Fibroblast of skin of scalp (primary cell): ENCODE measurements at regions not wholly inside any gene's neighbourhood (a gene's known extent, or its start where the extent isn't known, plus 50 kb on each side); places are given as distances from the start of the nearest gene placed in this dataset.
"Not testable (repeated sequence)": the region's sequence is repeated elsewhere in the genome, so short reads cannot be mapped to it uniquely, and the experiment has no call there.

ENCODE experiments used
- DNase-seq: peaks from one replicate; pipeline ENCODE4 v3.0.0-alpha.2; 2013

DNA sequence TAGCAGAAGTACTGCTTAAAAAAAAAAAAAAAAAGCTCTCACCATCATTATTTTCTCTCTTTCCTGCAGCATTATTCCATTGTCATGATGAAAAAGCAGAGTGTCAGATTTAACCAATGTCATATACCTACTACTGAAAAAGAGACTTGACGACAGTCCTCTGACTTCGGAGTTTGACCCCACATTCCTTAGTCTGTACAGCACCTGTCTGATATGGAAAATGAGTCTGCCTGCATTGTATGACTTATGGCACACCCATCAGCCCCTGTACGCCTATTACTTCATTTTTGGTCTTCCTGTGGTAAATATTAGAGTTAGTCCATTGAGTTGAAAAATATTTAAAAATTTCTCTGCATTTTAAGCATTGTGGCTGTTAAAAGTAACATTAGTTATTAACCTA is 54.5 kb upstream of the NOX4 start:
- DNase-seq: no peak

DNA sequence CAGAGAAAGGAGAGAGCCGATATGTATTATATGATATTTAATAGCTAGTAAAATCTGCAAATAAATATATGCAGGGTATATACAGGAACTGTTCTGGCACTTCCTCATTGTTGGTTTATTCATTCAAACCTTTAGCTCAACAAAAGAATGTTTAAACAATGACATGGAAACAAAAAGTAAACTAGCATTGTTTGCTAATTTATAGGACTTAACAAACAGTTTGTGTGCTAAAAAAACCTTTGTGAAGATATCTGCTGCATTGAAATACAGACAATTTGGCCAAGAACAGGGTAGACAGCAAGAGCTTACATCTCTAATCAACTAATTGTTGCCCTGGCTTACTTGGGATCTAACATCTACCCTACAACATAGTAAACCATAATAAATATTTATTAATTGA is 64.6 kb upstream of the NOX4 start:
- DNase-seq: not testable (repeated sequence)

DNA sequence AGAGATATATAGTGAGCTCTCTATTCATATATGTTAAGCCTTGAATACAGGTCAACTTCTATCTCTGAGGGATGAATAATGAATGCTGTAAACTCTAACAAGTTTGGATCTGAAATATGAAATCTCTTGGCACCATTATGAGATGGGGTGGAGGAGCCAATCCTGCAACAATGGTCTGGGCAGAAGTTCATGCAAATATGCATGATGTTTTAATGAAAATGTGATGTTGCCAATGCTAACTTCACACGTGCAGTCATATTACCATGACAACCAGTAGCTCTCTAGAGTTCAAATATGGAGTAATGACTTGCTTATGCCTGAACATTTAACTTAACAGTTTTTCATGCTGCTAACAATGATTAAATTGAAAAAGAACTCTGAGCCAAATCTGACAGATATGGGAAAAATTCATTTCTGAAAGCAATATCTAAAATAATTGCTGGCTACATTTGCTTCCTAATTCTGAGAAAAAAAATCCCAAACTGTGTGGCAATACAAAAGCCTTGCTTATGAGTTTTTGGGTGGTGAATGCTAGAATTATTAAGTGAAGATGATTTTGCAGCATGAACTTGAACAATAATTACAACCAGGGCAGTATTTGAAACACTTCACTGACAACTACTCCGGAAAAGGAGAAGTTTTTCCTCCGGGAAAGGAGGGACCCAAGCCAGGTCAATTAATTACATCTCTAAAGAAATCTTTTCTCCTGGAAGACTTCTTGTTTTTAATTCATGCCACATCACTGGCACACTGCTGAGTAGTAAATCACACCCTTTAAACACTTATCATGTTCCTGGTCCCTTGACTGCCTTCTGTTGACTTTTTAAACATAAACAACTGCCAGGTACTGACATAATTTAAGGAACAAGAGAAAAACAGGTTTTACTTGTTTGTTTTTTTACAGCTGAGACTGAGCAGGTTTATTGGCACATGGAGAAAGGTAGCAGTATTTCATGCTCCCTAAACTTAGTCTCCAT is 65.8 kb upstream of the NOX4 start:
- peak; percentile 9 for DNase-seq

DNA sequence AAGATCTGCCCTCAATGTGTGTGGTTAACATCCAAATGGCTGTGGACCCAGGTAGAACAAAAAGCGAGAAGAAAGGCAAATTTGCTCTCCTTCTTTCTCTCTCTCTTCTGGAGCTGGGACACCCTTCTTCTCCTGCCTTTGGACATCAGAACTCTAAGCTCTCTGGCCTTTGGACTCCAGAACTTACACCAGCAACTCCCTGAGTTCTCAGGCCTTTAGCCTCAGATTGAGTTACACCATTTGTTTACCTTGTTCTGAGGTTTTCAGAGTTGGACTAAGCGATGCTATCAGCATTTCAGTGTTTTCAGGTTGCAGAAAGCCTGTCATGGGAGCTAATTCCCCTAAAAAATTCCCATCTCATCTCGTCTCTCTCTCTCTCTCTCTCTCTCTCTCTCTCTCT is 69.4 kb upstream of the NOX4 start:
- not testable (repeated sequence) for DNase-seq

DNA sequence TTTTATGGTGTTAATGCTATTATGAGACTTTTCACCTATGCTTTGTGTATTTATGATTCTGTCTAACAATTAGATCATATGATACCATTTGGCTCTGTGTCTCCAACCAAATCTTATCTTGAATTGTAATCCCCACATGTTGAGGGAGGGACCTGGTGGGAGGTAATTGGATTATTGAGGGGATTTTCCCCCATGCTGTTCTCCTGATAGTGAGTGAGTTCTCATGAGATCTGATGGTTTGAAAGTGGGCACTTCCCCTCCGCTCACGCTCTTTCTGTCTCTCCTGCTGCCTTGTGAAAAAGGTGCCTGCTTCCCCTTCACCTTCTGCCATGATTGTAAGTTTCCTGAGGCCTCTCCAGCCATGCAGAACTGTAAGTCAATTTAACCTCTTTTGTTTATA is 71.6 kb upstream of the NOX4 start:
- not testable (repeated sequence) for DNase-seq

DNA sequence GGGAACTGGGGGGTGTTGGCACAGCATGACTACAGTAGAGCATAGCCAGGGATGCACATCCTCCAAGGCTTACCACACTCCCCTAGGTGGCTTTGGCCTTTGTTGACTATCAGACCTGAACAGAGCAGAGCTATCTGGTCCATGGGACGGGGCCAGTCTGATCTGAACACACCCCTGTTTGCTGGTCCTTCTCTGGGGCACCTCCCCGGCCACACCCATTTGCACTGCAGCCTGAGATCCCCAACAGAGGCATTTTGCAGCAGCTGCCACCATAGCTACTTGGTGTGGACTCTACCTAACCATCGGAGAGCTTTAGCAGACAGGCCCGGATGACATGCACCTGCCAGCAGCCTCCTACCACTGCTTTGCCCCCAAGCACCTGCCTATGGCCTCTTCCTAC is 75.8 kb upstream of the NOX4 start:
- no peak for DNase-seq

DNA sequence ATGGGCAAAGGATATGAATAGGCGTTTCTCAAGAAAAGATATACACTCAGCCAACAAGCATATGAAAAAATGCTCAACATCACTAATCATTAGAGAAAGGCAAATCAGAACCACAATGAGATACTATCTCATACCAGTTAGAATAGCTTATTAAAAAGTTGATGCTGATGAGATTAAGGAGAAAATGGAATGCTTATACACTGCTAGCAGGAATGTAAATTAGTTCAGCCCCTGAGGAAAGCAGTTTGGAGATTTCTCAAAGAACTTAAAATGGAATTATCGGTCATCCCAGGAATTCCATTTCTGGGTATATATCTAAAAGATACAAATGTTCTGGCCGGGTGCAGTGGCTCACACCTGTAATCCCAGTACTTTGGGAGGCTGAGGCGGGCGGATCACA is 78.2 kb upstream of the NOX4 start:
- not testable (repeated sequence) for DNase-seq

DNA sequence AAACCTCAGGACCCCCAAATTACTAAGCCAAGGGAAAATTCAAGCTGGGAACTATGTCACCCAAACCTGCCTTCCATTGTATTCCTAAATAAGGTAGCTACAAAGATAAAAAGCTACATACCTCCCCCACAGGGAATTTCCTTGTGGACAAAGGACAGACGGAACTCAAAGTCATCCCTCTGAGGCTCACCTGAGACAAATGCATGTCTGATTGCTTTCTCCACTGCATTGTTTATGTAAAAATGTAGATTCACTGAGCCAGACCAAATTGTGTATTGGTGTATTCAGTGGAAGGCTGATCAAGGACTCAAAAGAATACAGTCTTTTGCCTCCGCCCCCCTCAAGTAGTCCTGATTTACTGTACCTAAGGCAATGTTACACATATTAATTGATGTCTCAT is 80.5 kb upstream of the NOX4 start:
- DNase-seq: not testable (repeated sequence)

DNA sequence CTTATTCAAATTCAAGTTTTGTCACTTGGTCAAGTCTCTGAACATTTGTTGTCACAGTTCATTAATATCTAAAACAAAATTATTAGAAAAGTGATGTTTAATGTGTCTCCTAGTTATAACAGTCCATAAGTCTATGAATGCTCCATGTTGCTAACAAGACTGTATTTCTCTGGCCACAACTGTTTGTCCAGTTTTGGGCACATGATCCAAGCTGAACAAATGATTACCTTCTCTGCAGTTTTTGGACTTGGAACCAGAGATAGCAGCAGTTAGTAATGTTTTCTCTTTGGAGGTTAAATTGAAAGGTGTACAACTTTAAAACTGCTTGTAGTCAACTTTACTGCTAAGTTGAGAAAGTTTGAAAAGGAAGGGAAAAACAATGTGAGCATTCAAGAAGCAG is 84.7 kb upstream of the NOX4 start:
- not testable (repeated sequence) for DNase-seq

DNA sequence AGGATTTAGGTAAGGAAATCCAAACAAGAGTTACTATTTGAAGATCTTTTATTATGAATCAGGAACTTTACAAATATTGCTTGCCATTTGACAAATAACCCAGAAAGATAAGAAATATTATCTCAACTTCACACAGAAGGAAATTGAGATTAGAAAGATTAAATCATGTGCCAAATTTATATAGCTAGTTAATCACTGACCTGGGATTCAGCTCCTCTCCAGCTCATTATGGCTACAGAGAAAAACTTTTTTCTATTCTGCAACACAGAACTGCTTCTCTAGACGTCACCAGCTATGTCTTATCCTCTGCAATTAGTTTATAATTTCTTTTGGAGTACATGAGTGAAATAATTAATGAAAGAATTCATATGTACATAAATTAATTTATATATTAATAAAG is 86.3 kb upstream of the NOX4 start:
- DNase-seq: not testable (repeated sequence)

DNA sequence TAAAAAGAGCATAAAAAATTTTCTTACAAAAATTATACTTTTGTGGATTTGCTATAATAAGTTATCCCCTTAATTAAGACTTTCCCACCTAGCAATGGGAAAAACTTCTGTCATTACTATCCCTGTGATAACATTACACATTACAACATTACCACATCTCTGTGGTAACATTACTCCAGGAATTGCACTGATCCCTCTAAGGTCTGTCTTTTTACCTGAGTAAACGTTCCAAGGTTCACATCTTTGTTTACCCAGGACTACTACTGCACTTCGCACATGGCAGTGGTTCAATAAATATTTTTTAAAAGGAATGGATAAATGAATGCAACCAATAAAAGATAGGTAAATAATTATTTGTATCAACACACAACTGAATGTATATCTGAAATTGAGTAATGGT is 92.4 kb upstream of the NOX4 start:
- DNase-seq: no peak

DNA sequence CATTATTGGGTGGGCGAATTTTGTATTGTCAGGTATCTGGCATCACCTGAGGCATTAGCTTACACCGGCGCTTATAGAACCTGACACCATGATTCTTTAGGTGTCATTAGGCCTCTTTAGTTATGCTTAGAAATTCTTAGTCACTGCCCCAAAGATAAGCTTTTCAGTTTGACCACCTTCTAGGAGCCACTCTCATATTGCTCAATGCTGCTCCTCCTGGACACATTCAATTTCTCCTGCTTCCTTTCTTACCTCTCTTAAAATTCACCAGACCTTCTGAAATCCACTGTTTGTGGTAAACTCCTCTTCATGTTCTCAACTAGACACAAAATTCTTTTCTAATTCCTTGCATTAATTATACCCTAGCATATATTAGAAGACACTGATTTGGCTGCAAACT is 93.9 kb upstream of the NOX4 start:
- DNase-seq: not testable (repeated sequence)

DNA sequence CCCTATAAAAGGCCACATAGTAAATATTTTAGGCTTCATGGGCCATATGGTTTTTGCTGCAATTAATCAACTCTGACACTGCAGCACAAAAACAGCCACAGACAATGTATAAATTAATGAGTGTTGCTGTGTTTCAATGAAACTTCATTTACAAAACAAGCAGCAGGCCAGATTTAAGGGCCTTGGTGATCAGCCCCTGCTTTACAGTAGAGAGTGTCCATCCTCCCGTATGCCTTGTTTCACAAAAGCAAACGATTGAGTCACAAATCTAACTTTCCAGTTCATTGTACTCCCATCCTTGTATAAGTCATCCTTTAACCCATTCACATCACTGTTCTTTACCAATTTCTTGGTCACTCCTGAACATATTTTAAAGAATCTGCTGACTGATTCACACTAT is 94.3 kb upstream of the NOX4 start:
- DNase-seq: not testable (repeated sequence)

DNA sequence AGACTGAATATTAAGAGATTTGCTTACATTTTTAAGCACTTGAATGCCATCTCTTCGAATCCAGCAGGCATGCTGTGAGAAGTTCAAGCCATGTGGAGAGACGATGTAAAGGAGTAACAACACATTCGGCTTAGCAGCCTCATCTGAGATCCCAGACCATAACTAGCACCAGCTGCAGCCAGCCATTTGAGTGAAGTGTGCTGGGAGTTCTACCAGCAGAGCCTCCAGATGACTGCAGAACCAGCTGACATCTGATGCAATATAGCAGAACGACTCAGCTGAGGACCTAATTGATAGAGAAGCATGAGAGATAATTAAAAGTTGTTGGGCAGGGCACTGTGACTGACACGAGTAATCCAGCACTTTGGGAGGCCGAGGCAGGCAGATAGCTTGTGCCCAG is 98.2 kb upstream of the NOX4 start:
- peak; percentile 19 for DNase-seq

DNA sequence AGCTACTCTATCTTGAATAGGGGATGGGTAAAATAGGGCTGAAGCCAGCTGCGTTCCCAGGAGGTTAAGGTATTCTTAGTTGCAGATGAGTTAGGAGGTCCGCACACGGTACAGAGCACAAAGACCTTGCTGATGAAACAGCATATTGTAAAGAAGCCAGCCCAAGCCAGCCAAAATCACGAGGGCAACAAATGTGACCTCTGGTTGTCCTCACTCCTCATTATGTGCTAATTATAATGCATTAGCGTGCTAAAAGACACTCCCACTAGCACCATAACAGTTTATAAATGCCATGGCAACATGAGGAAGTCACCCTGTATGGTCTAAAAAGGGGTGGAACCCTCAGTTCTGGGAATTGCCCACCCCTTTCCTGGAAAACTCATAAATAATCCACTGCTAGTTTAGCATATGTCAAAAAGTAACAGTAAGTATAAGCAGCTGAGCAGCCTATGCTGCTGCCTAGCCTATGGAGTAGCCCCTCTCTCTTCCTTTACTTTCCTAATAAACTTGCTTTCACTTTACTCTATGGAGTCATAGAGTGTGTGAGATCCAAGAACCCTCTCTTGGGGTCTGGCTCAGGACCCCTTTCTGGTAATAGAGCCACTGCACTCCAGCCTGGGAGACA is 98.9 kb upstream of the NOX4 start:
- DNase-seq: peak; percentile 4

DNA sequence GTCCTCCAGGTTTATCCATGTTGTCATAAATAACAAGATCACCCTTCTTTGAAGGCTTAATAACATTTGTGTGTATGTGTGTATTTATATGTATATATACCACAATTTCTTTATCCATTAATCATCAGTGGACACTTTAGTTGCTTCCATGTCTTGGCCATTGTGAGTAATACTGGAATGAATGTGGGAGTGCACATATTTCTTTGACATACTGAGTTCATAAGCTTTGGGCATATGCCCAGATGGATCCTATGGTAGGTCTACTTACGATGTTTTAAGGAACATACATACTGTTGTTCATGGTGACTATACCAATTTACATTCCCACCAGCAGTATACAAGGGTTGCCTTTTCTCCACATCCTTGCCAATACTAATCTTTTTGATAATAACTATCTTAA is 108.8 kb upstream of the TRIM77 start:
- peak; percentile 80 for DNase-seq

DNA sequence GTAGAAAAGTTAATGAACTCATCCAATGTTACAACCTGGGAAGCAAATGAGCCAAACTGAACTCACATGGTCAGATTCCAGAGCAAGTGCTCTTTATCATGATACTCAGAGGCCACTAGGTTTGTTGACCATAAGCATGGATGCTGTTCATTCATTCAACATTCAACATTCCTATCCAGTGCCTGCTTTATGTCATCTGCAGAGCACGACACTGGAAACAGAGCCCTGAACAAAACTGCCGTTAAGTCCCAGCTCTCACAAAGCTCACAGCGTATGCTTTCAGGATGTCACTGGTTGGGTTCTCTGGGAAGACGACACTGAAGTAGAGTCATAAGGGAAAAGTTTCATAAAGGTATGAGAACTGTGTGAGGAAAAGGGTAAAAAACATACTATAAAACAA is 105.8 kb upstream of the TRIM77 start:
- DNase-seq: no peak

DNA sequence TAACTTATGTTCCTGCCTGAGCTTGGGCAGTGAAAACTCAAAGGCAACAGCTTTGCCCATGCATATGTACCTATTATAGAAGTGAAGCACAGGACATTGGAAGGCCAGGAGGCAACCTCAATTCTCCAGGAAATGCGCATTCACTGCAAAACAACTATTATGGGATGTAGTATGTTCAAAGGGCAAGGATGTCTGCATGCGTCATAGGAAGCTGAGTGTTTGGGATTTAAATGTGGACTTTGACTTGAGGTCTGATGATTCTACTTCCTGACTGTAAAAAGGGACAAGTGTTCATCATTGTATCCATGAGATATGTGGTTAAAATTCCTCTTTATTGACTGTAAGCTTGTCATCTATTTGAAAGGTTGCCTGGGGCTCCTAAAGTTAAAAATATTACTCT is 103.3 kb upstream of the TRIM77 start:
- not testable (repeated sequence) for DNase-seq

DNA sequence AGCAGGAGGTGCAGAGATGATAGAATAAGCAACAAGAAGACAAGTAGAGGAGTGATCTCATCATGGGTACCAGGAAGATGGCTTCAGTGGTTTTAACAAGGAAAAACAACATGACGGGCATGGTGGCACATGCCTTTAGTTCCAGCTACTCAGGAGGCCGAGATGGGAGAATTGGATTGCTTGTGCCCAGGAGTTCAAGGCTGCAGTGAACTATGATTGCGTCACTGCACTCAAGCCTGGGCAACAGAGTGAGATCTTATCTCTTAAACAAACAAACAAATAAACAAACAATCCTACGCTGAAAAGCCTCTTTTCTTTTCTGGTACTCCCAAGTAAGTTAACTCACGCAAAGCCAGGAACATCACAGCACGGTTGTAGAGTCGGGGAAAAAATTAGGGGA is 102.6 kb upstream of the TRIM77 start:
- not testable (repeated sequence) for DNase-seq

DNA sequence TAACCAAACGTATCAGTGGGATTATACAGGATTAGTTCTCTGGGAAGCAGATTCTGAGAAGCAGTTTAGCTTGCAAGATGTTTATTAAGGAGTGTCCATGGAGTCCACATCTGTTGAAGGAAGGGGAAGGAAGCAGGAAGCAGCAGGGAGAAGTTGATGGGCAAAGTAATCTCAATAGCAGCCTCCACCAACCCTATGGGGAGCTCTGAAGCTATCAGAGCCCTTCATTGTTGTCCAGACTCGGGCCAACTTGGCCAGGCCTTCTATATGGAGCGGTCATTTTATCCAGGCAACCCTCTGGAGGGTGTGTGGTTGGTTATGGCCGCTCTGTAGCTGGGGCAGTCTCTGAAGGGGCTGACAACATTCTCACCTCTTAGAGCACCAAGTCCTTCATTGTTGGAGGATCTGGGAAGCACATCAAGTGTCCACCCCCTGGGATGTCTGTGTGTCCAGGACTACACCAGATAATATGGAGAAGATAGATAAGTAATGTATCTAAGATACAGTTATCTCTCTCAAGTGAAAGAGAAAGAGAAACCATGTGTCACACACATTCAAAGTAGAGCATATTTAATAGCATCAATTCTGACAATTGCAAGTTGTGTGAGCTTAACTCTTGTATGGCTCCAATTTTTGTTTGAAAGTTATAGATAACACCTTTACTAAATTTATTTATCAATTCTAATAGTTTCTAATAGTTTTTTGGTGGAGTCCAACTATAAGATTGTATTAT is 101.7 kb upstream of the TRIM77 start:
- DNase-seq: no peak

DNA sequence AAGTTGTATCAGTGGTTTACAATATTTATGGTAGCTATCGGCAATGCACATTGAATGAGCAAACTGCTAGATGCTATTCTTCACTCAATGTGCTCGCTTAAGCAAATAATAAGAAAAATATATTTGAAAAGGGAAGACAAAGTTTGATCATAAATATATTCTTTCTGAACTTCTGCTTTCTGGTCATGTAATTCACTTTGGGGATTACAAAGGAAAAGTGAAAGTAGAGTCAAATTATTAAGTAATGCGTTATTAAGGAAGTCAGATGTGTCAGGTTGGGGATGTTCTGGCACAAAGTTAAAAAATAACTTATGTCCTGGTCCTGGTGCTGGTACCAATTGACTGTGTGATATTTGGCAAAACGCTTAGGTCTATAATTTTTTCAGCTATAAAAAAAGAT is 98.0 kb upstream of the TRIM77 start:
- no peak for DNase-seq

DNA sequence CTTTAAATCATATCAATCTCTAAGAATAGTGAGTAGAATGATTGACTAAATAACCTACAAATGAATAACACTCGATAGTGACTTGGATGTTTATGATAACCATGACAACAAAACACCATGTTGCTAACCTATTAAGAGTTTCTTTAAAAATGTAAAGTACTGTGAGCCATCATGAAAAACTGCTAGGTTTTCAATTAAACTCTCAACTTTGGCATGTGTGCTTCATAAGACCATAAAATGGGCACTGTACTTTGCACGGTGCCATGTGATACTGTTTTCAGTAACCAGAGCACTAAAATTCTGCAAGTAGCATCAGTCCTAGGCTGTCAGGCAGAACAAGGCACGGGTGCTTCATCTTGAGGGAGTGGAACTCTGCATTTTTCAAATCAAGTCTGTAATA is 96.2 kb upstream of the TRIM77 start:
- no peak for DNase-seq

DNA sequence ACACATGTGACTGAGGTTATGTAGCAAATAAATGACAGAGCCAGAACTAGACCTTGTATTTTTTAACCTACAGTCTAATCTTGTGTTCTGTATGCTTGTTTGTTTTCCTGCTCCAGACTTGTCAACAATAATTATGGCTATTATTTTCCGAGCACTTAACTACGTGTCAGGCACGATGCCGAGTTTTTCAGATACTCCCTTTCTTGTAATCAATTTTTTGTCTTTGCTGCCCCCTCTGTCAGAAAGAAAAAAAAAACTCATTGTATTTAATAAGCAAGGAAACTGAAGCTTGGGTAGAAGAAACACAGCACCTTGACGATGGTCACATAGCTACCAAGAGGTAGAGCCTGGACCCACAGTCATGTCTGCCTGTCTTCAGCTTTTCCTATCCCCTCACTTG is 95.7 kb upstream of the TRIM77 start:
- DNase-seq: peak; percentile 33
